ENCODE measurements at regions not wholly inside any gene's neighbourhood (a gene's known extent, or its start where the extent isn't known, plus 50 kb on each side); places are given as distances from the start of the nearest gene placed in this dataset.

- H3K9me3 ChIP-seq (ENCODE audit: control insufficient read depth, insufficient read depth, low read depth, low read length) = no peaks in the 10 kb centered on the region
- no peak for ATAC-seq
- BruUV-seq (replicated peaks) = no TSS peak
- ChIA-PET CTCF (no interaction called here), POLR2A (interaction anchor here (0.5 kb wide), 1 partner anchor 999 kb away, joined by 5 read pairs; no protein-coding TSS in a partner anchor)
- no peaks in the 10 kb centered on the region for H3K4me1 ChIP-seq (ENCODE audit: control insufficient read depth, insufficient read depth, low read length)
- no peaks in the 10 kb centered on the region; the same call in 1 of the 2 replicates for H3K27me3 ChIP-seq (ENCODE audit: control insufficient read depth, insufficient read depth, low read length)
- H3K36me3 ChIP-seq (ENCODE audit: control insufficient read depth, insufficient read depth, low read length) = no peaks in the 10 kb centered on the region
- in situ Hi-C loops (cut with HindIII; ENCODE audit: low pct_unique_long_range_greater_than_20kb, low sequenced_read_pairs) = no loop called here
- intact Hi-C loops (cut with micrococcal nuclease; ENCODE audit: unreplicated experiment) = no loop called here
- H3K27ac ChIP-seq (ENCODE audit: low read length) = no peak overlapping the region
- no peak for TF ChIP-seq REST (IDR thresholded peaks at IDR 0.05; ENCODE audit: insufficient read depth in 1 of 2, low read depth in 2 of 2, low read length in 1 of 2)
- TF ChIP-seq SIN3A (IDR thresholded peaks at IDR 0.05; ENCODE audit: borderline replicate concordance, insufficient read depth, low read depth, low read length) = no peak
- no peak for TF ChIP-seq TCF7L2 (IDR thresholded peaks at IDR 0.05; ENCODE audit: low read depth, low read length)
- TF ChIP-seq POLR2AphosphoS5 (IDR thresholded peaks at IDR 0.05; ENCODE audit: low read depth, low read length) = no peak
- TF ChIP-seq CTCF (IDR thresholded peaks at IDR 0.05) = no peak
- H3K4me3 ChIP-seq (ENCODE audit: low read depth in 2 of 2, low read length in 2 of 2) = no peak overlapping the region
- no peak for DNase-seq (ENCODE audit: low read depth, low spot score)
Observed at GRCh38 chr6:44621846-44622245, 234.3 kb downstream of the CDC5L start.

GRCh38 chr6:44622555-44622954, 235.0 kb downstream of the CDC5L start:
- H3K27me3 ChIP-seq (ENCODE audit: control insufficient read depth, insufficient read depth, low read length) = no peaks in the 10 kb centered on the region; the same call in 1 of the 2 replicates
- no peaks in the 10 kb centered on the region for H3K36me3 ChIP-seq (ENCODE audit: control insufficient read depth, insufficient read depth, low read length)
- TF ChIP-seq POLR2AphosphoS5 (IDR thresholded peaks at IDR 0.05; ENCODE audit: low read depth, low read length) (no peak), TCF7L2 (IDR thresholded peaks at IDR 0.05; ENCODE audit: low read depth, low read length) (no peak), CTCF (IDR thresholded peaks at IDR 0.05) (no peak), SIN3A (IDR thresholded peaks at IDR 0.05; ENCODE audit: borderline replicate concordance, insufficient read depth, low read depth, low read length) (no peak), REST (IDR thresholded peaks at IDR 0.05; ENCODE audit: insufficient read depth in 1 of 2, low read depth in 2 of 2, low read length in 1 of 2) (no peak)
- no peaks in the 10 kb centered on the region for H3K9me3 ChIP-seq (ENCODE audit: control insufficient read depth, insufficient read depth, low read depth, low read length)
- ATAC-seq (no peak), DNase-seq (ENCODE audit: low read depth, low spot score) (no peak)
- H3K4me3 ChIP-seq (ENCODE audit: low read depth in 2 of 2, low read length in 2 of 2) = no peak overlapping the region
- intact Hi-C loops (cut with micrococcal nuclease; ENCODE audit: unreplicated experiment) = no loop called here
- no peak overlapping the region for H3K27ac ChIP-seq (ENCODE audit: low read length)
- POLR2A ChIA-PET = interaction anchor here (0.6 kb wide), 1 partner anchor 106 kb away, joined by 3 read pairs; no protein-coding TSS in a partner anchor
- in situ Hi-C loops (cut with HindIII; ENCODE audit: low pct_unique_long_range_greater_than_20kb, low sequenced_read_pairs) = no loop called here
- BruUV-seq (replicated peaks) = no TSS peak
- CTCF ChIA-PET = no interaction called here
- H3K4me1 ChIP-seq (ENCODE audit: control insufficient read depth, insufficient read depth, low read length) = no peaks in the 10 kb centered on the region
